PC-9 (cell line): ENCODE measurements at regions not wholly inside any gene's neighbourhood (a gene's known extent, or its start where the extent isn't known, plus 50 kb on each side); places are given as distances from the start of the nearest gene placed in this dataset.

Experiments used
- CTCF ChIP-seq: fragments of 200-600 bp; sonication (generic); conservative IDR thresholded peaks from 2 replicates; pipeline ENCODE4 v1.6.1; 2017; ENCODE audit warnings: mixed run types, antibody characterized with exemption, mild to moderate bottlenecking, moderate library complexity
- EZH2 ChIP-seq: fragments of 200-600 bp; sonication (generic); IDR thresholded peaks from 2 replicates; pipeline ENCODE4 v1.8.0; 2017; ENCODE audit warnings: antibody characterized with exemption, low read depth

GRCh38 chr14:42602336-42602845, 995.7 kb downstream of the LRFN5 start:
- no peak for TF ChIP-seq CTCF
- TF ChIP-seq EZH2, result no peak
